ENCODE measurements at regions not wholly inside any gene's neighbourhood (a gene's known extent, or its start where the extent isn't known, plus 50 kb on each side); places are given as distances from the start of the nearest gene placed in this dataset.

DNA sequence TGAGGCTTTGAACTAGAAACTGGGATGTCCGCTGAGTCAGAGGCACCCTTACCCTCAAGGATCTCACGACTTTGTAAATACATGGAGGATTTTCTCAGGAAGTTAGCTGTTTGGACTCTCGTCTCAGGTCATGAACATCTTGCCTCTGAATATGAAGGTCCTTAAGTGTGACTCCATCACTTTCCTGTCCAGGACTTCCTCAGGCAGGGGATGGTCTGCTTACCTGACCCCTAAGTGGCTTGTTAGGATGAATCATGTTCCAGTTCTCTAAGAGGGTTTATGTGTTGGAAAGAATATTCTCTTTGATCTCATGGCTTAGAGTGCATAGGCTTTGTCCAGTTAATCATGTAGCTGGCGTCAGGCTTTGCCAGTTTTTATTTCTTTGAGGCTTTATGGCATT is 511.7 kb upstream of the KLF4 start:
- TF ChIP-seq, protein P1, sequence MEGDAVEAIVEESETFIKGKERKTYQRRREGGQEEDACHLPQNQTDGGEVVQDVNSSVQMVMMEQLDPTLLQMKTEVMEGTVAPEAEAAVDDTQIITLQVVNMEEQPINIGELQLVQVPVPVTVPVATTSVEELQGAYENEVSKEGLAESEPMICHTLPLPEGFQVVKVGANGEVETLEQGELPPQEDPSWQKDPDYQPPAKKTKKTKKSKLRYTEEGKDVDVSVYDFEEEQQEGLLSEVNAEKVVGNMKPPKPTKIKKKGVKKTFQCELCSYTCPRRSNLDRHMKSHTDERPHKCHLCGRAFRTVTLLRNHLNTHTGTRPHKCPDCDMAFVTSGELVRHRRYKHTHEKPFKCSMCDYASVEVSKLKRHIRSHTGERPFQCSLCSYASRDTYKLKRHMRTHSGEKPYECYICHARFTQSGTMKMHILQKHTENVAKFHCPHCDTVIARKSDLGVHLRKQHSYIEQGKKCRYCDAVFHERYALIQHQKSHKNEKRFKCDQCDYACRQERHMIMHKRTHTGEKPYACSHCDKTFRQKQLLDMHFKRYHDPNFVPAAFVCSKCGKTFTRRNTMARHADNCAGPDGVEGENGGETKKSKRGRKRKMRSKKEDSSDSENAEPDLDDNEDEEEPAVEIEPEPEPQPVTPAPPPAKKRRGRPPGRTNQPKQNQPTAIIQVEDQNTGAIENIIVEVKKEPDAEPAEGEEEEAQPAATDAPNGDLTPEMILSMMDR (IDR thresholded peaks at IDR 0.05; ENCODE audit: low read depth, low read length, missing input control): no peak
- no peak for TF ChIP-seq JUND (IDR thresholded peaks at IDR 0.05)
- TF ChIP-seq TAF1 (conservative IDR thresholded peaks at IDR 0.05): no peak
- TF ChIP-seq SP1 (IDR thresholded peaks at IDR 0.05): no peak
